Endothelial cell of hepatic sinusoid (primary cell): ENCODE measurements at regions not wholly inside any gene's neighbourhood (a gene's known extent, or its start where the extent isn't known, plus 50 kb on each side); places are given as distances from the start of the nearest gene placed in this dataset.

Source experiments
- in situ Hi-C: cut with HindIII; loops from 2 replicates; pipeline ENCODE4 v1.10.0; 2017; ENCODE audit warnings: low sequenced_read_pairs

DNA sequence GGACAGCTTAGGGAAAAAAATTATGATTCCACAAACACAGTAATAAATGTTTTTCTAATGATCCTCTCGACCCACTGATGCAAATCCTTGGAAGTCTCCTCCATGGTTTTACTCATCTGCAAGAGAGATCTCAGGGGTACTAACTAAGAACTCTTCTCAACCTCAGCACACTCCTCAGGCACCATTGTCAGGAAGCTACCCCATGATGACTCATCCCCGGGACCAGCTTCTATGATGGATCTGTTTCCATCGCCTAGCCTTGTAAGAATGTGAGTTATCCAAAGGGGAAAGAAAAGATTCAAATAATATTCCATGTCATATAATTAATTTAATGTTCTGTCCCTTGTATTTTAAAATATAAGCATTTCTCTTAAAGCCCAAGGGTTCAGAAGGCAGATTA, 816.1 kb upstream of the IGFBP7 start:
- in situ Hi-C loops: no loop called here

- in situ Hi-C loops: no loop called here
Observed at GRCh38 chr4:57924951-57925350, 814.8 kb upstream of the IGFBP7 start.

- in situ Hi-C loops: no loop called here
Observed at GRCh38 chr4:57916479-57916878, 806.3 kb upstream of the IGFBP7 start.

DNA sequence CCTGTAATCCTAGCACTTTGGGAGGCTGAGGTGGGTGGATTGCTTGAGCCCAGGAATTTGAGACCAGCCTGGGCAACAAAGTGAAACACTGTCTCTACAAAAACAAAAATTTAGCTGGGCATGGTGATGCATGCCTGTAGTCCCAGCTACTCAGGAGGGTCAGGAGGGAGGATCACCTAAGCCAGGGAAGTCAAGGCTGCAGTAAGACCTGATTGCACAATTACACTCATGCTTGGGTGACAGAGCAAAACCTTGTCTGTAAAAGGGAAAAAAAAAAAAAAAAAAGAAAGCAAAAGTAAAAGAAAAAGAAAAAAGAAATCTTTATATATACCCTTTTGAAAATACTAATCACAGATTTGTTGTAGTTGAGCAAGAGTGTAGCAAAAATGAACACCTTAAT, 801.0 kb upstream of the IGFBP7 start:
- in situ Hi-C loops: no loop called here

GRCh38 chr4:57910151-57910550, 800.0 kb upstream of the IGFBP7 start:
- in situ Hi-C loops: no loop called here

- in situ Hi-C loops: no loop called here
Observed at GRCh38 chr4:57905965-57906364, 795.8 kb upstream of the IGFBP7 start.

DNA sequence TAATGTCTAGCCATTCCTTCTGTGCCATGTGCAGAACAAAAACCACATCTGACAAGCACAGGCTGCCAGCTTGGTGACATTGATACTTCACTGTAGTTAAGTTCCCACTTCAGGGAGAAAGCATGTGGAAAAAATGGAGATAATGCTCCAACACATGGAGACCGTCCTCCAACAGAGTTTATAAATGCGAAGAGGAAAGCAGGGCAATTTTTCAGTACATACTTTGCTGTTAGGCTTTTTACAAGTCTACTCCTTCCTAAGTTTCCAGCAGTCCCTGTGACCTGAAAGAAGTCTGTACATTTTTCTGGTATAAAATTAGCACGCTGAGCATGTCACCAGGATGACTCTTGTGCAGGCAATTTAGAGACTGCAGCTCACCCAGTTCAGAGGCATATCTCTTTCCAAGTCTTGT, 766.9 kb upstream of the IGFBP7 start:
- in situ Hi-C loops: no loop called here

DNA sequence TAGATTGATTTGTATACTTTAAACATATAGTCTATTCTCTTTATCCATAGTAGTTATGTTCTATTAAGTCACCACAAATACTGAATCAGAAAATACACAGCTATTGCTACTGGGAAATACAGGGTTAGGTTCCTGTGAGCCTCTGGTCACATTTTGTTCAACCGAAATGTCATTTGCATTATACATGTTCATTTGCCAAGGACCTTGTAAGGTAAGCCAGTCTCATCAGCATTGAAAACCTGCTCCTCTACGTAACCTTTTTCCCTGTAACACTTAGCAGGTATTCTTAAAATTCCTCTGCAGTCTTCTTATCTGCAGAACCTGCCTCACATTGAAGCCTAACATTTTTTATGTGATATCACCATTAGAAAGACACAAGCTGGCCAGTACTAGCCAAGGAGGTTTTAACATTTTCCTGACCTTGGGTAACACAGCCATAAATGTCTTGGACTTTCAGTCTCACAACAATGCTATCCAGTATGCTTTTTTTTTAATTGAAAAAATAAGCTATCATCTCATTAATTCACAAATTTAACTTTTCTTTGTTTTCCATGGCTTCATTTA, 765.7 kb upstream of the IGFBP7 start:
- in situ Hi-C loops: no loop called here

- in situ Hi-C loops: no loop called here
Observed at GRCh38 chr4:57866468-57867171, 756.4 kb upstream of the IGFBP7 start.

- in situ Hi-C loops: no loop called here
Observed at GRCh38 chr4:57865264-57865663, 755.1 kb upstream of the IGFBP7 start.

DNA sequence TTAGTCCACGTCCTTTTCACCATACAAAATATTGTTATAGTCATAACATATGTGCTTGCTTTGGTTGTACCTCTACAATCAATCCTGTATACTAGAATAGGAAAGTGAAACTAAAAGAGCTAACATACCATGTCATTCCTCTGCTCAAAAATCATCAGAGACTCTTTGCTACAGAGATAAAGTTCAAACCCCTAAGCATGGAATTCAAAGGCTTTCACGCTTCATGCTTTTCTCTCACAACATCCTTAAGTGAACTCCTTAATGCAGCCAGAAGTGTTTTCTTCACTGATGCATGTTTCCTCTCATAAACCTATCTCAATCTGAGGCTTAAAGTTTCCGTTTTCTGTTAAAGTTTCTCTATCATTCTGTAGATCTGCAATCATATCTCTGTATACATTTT, 744.6 kb upstream of the IGFBP7 start:
- in situ Hi-C loops: no loop called here

DNA sequence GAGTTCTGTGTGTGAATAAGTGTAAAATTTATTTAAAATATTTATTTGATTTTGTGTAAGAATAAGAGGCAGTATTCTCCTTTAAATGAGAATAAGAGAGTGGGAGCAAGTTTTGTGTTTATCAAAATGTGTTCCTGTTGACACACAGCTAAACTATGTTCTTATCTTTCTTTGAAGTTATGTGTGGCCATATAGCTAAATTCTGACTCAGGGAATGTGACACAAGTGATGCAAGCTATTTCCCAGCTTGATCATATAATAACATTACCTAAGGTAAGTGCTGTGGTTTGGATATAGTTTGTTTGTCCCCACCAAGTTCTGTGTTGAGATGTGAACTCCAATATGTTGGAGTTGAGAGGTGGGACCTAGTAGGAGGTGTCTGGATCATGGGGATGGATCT, 740.0 kb upstream of the IGFBP7 start:
- in situ Hi-C loops: no loop called here

DNA sequence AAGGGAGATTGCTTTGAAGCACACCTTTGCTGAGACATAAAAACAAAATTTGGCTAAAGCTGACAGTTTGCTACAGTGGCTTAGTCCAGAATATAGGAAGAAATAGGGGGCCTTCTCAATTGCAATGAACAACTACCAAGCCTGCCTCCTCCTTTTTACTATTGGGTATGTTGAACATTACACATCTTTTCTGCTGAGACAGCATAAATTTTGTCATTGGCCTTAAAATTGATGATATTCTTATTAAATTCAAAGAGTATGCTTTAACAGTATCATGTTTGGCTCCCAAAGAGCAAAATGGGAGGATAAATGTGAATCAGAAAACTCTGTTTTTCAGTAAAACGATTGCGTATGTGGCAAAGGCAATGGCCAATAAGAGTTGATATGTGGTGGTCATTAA, 721.9 kb upstream of the IGFBP7 start:
- in situ Hi-C loops: no loop called here

GRCh38 chr4:57789666-57790065, 679.5 kb upstream of the IGFBP7 start:
- in situ Hi-C loops: no loop called here

DNA sequence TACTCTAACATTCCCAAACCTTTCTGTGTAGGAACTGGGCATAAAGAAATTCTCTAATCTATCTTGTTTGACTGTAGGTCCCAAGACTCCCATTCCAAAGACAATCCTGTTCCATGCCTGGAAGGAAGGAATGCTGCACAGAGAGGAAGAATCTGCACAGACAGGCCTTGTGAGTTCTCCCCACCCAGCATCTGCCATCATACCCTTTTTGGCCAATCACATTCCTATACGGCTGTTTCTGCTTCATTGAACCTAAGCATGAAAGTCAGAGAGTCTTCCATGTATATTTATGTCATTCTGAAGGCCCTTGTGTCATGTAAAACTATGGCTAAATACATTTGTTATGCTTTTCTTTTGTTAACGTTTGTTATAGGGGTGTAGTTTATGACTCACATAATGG, 667.7 kb upstream of the IGFBP7 start:
- in situ Hi-C loops: no loop called here

DNA sequence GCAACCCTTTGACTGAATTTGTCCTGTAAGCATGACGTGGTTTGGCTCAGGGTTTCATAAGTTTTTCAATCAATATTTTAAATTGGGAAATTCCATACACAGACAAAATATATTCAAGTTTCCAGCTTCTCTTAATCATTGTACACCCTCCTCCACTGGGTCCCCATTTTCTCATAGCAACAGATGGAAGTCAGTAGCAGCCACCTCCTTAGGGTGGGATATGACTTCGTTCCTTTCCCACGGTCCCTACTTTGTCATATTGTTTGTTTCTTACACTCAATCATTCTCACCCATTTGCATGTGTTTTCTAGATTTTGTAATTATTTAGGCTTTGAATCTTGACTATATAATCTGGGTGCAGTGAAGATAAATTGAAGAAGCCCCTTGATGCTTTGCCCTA, 664.5 kb upstream of the IGFBP7 start:
- in situ Hi-C loops: no loop called here

DNA sequence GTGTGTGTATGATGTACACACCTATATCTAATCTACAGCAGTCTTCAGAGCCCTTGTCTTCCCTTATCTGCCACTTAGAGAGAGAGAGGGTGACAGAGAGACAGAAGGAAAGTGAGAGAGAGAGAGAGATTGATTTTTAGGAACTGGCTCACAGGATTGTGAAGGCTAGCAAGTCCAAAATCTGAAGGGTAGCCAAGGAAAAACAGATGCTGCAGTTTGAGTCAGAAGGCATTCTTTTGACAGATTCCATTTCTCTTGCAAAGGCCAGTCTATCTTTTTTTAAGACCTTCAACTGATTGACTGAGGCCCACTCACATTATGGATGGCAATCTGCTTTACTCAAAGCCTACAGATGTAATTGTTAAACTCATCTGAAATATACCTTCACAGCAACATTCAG, 664.0 kb upstream of the IGFBP7 start:
- in situ Hi-C loops: no loop called here

DNA sequence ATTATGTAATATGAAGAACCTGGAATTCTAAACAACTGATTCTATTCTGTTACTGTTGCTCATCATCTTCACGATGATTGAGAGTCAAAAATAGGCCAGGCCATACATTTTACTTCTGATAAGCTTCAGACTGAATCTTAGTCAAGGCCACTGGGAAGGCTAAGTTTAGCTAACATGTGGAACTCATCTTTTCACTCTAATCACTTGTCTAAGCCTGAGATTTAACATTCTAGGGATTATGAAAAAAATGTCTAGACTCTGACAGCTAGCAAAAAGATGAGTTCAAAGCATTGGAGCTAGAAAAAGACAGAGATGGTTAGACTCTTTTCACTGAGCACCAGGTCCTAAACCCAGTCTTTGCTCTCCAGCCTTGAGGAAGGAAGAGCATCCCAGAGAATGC, 656.2 kb upstream of the IGFBP7 start:
- in situ Hi-C loops: no loop called here

DNA sequence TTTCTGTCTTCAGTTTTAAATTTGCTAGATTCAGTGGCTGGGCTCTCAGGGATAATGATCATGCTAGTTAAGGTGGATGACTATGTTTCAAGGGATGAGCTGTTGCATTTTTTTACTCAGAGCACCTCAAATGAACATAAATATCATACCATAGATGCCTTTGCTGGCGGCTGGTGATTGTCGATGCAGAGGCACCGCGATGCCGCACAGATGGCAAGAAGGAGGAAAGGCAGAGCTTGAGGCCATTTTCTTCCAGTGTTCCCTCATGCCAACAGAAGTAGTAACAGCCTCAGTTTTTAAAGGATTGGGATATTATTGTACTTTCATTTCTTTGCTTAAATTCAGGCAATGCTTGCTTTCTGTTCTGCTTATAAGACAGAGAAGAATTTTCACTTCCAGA, 654.7 kb upstream of the IGFBP7 start:
- in situ Hi-C loops: no loop called here

DNA sequence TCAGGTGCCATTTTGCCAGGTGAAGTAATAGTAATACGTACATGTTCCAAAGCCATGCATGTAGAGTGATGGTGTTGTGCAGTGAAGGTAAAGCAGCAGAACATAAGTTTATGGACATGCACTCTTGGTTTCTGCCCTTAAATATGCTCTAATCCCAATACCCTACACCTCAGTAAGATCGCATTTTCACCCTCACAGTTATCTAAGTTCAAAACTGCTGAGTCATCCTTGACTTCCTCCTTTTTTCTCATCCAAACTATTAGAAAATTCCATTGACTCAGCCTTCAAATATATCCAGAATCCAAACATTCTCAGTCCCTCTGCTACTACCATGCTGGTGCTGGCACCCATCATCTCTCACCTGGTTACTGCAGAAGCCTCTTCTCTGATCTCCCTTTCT, 652.9 kb upstream of the IGFBP7 start:
- in situ Hi-C loops: no loop called here

DNA sequence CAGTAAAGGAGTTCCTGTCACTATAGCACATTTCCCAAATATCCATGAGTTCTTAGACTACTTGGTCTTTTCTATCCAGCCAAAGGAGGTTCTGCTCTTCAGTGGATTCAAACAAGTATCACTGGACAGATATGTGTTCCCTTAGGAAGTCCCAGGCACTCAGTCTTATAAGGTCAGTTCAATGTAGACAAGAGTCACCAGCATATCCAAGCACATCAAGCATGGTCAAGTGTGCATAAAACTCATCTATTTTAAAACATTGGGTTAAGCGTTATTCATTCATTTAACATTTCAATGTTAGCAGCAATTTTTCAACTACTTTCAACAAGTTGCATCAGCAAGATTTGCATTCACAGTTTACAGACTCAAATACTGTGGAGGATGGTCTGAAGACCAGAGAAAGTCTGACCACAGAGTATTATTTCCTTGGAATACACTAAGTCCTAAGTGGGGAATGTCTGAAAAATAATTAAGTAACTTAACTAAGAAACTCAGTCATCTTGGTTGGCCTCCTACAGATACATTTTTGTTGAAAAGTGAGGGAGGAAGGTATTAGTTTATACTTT, 630.5 kb upstream of the IGFBP7 start:
- in situ Hi-C loops: no loop called here

GRCh38 chr4:57736781-57737180, 626.6 kb upstream of the IGFBP7 start:
- in situ Hi-C loops: no loop called here
